ENCODE measurements at regions not wholly inside any gene's neighbourhood (a gene's known extent, or its start where the extent isn't known, plus 50 kb on each side); places are given as distances from the start of the nearest gene placed in this dataset.

- 61% methylated on average over 7 of the region's 8 CpGs for WGBS (ENCODE audit: low lambda C conversion rate)
- no peaks in the 10 kb centered on the region for H4K20me1 ChIP-seq (ENCODE audit: insufficient read depth)
- DNase-seq = no peak
- ChIA-PET CTCF (no interaction called here), POLR2A (no interaction called here)
- H3K4me1 ChIP-seq (ENCODE audit: control insufficient read depth in 1 of 2, insufficient read depth in 2 of 2, low read depth in 1 of 2, low read length in 1 of 2) = no peaks in the 10 kb centered on the region
- no peak overlapping the region for H3K4me3 ChIP-seq (ENCODE audit: low read depth in 2 of 2, low read length in 1 of 2)
- no peaks in the 10 kb centered on the region for H3F3A ChIP-seq (replicated peaks; ENCODE audit: insufficient read depth)
- no peak overlapping the region for H2AFZ ChIP-seq (ENCODE audit: low read depth)
- H3K4me2 ChIP-seq = no peak overlapping the region
- H3K9me2 ChIP-seq = no peaks in the 10 kb centered on the region
- TF ChIP-seq, protein P1, sequence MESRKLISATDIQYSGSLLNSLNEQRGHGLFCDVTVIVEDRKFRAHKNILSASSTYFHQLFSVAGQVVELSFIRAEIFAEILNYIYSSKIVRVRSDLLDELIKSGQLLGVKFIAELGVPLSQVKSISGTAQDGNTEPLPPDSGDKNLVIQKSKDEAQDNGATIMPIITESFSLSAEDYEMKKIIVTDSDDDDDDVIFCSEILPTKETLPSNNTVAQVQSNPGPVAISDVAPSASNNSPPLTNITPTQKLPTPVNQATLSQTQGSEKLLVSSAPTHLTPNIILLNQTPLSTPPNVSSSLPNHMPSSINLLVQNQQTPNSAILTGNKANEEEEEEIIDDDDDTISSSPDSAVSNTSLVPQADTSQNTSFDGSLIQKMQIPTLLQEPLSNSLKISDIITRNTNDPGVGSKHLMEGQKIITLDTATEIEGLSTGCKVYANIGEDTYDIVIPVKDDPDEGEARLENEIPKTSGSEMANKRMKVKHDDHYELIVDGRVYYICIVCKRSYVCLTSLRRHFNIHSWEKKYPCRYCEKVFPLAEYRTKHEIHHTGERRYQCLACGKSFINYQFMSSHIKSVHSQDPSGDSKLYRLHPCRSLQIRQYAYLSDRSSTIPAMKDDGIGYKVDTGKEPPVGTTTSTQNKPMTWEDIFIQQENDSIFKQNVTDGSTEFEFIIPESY (IDR thresholded peaks at IDR 0.05; ENCODE audit: borderline replicate concordance, low read depth) = no peak
- TF ChIP-seq CTCF (IDR thresholded peaks at IDR 0.05) = no peak
- TF ChIP-seq, protein P2, sequence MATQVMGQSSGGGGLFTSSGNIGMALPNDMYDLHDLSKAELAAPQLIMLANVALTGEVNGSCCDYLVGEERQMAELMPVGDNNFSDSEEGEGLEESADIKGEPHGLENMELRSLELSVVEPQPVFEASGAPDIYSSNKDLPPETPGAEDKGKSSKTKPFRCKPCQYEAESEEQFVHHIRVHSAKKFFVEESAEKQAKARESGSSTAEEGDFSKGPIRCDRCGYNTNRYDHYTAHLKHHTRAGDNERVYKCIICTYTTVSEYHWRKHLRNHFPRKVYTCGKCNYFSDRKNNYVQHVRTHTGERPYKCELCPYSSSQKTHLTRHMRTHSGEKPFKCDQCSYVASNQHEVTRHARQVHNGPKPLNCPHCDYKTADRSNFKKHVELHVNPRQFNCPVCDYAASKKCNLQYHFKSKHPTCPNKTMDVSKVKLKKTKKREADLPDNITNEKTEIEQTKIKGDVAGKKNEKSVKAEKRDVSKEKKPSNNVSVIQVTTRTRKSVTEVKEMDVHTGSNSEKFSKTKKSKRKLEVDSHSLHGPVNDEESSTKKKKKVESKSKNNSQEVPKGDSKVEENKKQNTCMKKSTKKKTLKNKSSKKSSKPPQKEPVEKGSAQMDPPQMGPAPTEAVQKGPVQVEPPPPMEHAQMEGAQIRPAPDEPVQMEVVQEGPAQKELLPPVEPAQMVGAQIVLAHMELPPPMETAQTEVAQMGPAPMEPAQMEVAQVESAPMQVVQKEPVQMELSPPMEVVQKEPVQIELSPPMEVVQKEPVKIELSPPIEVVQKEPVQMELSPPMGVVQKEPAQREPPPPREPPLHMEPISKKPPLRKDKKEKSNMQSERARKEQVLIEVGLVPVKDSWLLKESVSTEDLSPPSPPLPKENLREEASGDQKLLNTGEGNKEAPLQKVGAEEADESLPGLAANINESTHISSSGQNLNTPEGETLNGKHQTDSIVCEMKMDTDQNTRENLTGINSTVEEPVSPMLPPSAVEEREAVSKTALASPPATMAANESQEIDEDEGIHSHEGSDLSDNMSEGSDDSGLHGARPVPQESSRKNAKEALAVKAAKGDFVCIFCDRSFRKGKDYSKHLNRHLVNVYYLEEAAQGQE (IDR thresholded peaks at IDR 0.05; ENCODE audit: low read depth, low read length) = no peak
- TF ChIP-seq POLR2AphosphoS5 (IDR thresholded peaks at IDR 0.05; ENCODE audit: low read depth, low read length) = no peak
- TF ChIP-seq JUND (IDR thresholded peaks at IDR 0.05) = no peak
- no peak for TF ChIP-seq RFX5 (IDR thresholded peaks at IDR 0.05; ENCODE audit: low read length)
- TF ChIP-seq YY1 (IDR thresholded peaks at IDR 0.05; ENCODE audit: low read depth) = no peak
- no peak for TF ChIP-seq GATA2 (CRISPR knock-in tag; IDR thresholded peaks at IDR 0.05)
- TF ChIP-seq FOXJ3 (CRISPR knock-in tag; IDR thresholded peaks at IDR 0.05) = no peak
- no peak overlapping the region for H3K27ac ChIP-seq (ENCODE audit: low read depth in 2 of 2, low read length in 1 of 2)
- H3K9me3 ChIP-seq = no peaks in the 10 kb centered on the region
- no peaks in the 10 kb centered on the region for H3K36me3 ChIP-seq (replicated peaks in 1 of 2; ENCODE audit: control insufficient read depth in 1 of 2, insufficient read depth in 2 of 2, low read length in 1 of 2)
- no peaks in the 10 kb centered on the region for H3K27me3 ChIP-seq (ENCODE audit: insufficient read depth)
- no peaks in the 10 kb centered on the region for H3K79me2 ChIP-seq (ENCODE audit: insufficient read depth)
- H3K9ac ChIP-seq = no peak overlapping the region
Observed at GRCh38 chr13:29948791-29949190, 98.4 kb upstream of the UBL3 start.

DNA sequence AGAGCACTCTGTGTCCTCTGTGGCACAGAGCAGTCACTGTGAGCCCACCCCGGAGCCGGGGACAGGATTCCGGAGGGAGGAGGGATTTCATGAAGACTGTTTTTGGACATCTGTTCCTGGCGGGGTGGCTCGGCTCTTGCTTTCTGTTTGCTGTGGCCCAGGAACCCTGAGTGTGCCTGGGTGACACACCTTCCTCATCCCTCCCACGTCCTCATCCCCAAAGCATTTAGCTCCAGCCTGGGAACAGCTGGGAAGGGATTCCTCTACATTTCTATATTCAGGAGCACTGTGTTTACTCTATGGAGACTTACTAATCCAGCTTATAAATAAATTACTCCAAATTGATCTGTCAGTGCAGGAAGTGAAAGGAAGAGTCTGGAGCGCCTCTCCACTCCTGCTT is 97.8 kb upstream of the UBL3 start:
- Histone ChIP-seq H3K27me3 (ENCODE audit: insufficient read depth) (no peaks in the 10 kb centered on the region), H3K4me1 (ENCODE audit: control insufficient read depth in 1 of 2, insufficient read depth in 2 of 2, low read depth in 1 of 2, low read length in 1 of 2) (no peaks in the 10 kb centered on the region), H3K9me2 (no peaks in the 10 kb centered on the region), H3F3A (replicated peaks; ENCODE audit: insufficient read depth) (no peaks in the 10 kb centered on the region), H3K4me3 (ENCODE audit: low read depth in 2 of 2, low read length in 1 of 2) (no peak overlapping the region), H3K27ac (ENCODE audit: low read depth in 2 of 2, low read length in 1 of 2) (no peak overlapping the region), H4K20me1 (ENCODE audit: insufficient read depth) (no peaks in the 10 kb centered on the region), H3K36me3 (replicated peaks in 1 of 2; ENCODE audit: control insufficient read depth in 1 of 2, insufficient read depth in 2 of 2, low read length in 1 of 2) (no peaks in the 10 kb centered on the region), H3K9ac (no peak overlapping the region), H3K4me2 (no peak overlapping the region), H2AFZ (ENCODE audit: low read depth) (no peak overlapping the region), H3K9me3 (no peaks in the 10 kb centered on the region), H3K79me2 (ENCODE audit: insufficient read depth) (no peaks in the 10 kb centered on the region)
- WGBS (ENCODE audit: low lambda C conversion rate) = 60% methylated on average over 5 of the region's 7 CpGs
- no peak for DNase-seq
- CTCF ChIA-PET = no interaction called here
- POLR2A ChIA-PET = no interaction called here
- no peak for TF ChIP-seq MXI1 (IDR thresholded peaks at IDR 0.05; ENCODE audit: low read depth, low read length)
- TF ChIP-seq, protein P3, sequence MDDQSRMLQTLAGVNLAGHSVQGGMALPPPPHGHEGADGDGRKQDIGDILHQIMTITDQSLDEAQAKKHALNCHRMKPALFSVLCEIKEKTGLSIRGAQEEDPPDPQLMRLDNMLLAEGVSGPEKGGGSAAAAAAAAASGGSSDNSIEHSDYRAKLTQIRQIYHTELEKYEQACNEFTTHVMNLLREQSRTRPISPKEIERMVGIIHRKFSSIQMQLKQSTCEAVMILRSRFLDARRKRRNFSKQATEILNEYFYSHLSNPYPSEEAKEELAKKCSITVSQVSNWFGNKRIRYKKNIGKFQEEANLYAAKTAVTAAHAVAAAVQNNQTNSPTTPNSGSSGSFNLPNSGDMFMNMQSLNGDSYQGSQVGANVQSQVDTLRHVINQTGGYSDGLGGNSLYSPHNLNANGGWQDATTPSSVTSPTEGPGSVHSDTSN (IDR thresholded peaks at IDR 0.05) = no peak
- TF ChIP-seq TAF1 (IDR thresholded peaks at IDR 0.05; ENCODE audit: borderline replicate concordance, low read depth, low read length) = no peak
- TF ChIP-seq, protein P2 (IDR thresholded peaks at IDR 0.05; ENCODE audit: low read depth, low read length) = no peak
- no peak for TF ChIP-seq FOXJ3 (CRISPR knock-in tag; IDR thresholded peaks at IDR 0.05)
- TF ChIP-seq POLR2AphosphoS5 (IDR thresholded peaks at IDR 0.05; ENCODE audit: low read depth, low read length) = no peak
- TF ChIP-seq, protein P1 (IDR thresholded peaks at IDR 0.05; ENCODE audit: borderline replicate concordance, low read depth) = no peak

Data from SK-N-SH (cell line).